Heart right ventricle (tissue), 16 donors: ENCODE measurements at regions not wholly inside any gene's neighbourhood (a gene's known extent, or its start where the extent isn't known, plus 50 kb on each side); places are given as distances from the start of the nearest gene placed in this dataset.

Source experiments
- ATAC-seq, 8 donors: fragments of 200-7000 bp; cut with Tn5 transposase; one replicate each; pipeline ENCODE4 v1.9.1; 2020; ENCODE audit warnings: mild to moderate bottlenecking in 8 of 8, moderate library complexity in 8 of 8, moderate number of reproducible peaks in 1 of 8
- DNase-seq, 2 donors: peaks; one replicate each; pipeline ENCODE4 v3.0.0-alpha.2; 2020
- H3K27ac ChIP-seq, 10 donors: fragments of 200-600 bp; sonication (generic) in 2 of 10; one replicate each; pipeline versions ENCODE4 v1.5.0 to v1.8.0; 2020 to 2022; ENCODE audit warnings: mild to moderate bottlenecking in 3 of 10
- H3K27me3 ChIP-seq, 7 donors: fragments of 200-600 bp; one replicate each; pipeline ENCODE4 v1.8.0; 2021 to 2022; ENCODE audit warnings: mild to moderate bottlenecking in 2 of 7
- H3K36me3 ChIP-seq, 9 donors: fragments of 200-600 bp; sonication (generic) in 1 of 9; one replicate each; pipeline versions ENCODE4 v1.5.0 to v1.8.0; 2020 to 2022; ENCODE audit warnings: mild to moderate bottlenecking in 2 of 9
- H3K4me1 ChIP-seq, 9 donors: fragments of 200-600 bp; sonication (generic) in 1 of 9; one replicate each; pipeline versions ENCODE4 v1.5.0 to v1.8.0; 2020 to 2022; ENCODE audit warnings: mild to moderate bottlenecking in 4 of 9
- H3K4me3 ChIP-seq, 10 donors: fragments of 200-600 bp; sonication (generic) in 2 of 10; one replicate each; pipeline versions ENCODE4 v1.5.0 to v1.8.0; 2020 to 2022; ENCODE audit warnings: mild to moderate bottlenecking in 7 of 10, moderate library complexity in 2 of 10
- H3K9me3 ChIP-seq, 11 donors: fragments of 200-600 bp in 10 of 11; sonication (generic) in 2 of 11; one replicate each; pipeline versions ENCODE4 v1.5.0 to v1.8.0; 2013 to 2022; ENCODE audit warnings: mild to moderate bottlenecking in 2 of 11, control low read depth in 1 of 11, moderate library complexity in 1 of 11
- CTCF ChIP-seq, 9 donors: fragments of 200-600 bp; sonication (generic) in 2 of 9; IDR thresholded peaks; one replicate each; pipeline versions ENCODE4 v1.5.0 to v1.8.0; 2021 to 2022; ENCODE audit warnings: antibody characterized with exemption in 9 of 9, mild to moderate bottlenecking in 5 of 9, moderate library complexity in 1 of 9
- WGBS, 2 donors: extraction: QIAGEN DNeasy Blood & Tissue Kit; methylation state at CpG; one replicate each; pipeline ENCODE4 v1.1.7; 2013; ENCODE audit warnings: inconsistent platforms in 1 of 2; 5-methylcytosine and 5-hydroxymethylcytosine counted together
- intact Hi-C, 10 donors: fragments of 100-400 bp; cut with DNase I; formaldehyde crosslinking; loops; one replicate each; pipeline versions ENCODE4 v1.11.1 to v1.14.2; 2022
- donor health status: Arrhythmogenic right ventricular cardiomyopathy.
- donor health status: ischemic (EF 13 %, LVEDD 7.1; RV severe dilation, severe dysfunction).
- donor health status: healthy with polysubstance abuse.
- donor health status: DM: no; HTN: yes; CAD: no.
- donor health status: DM: no; HTN: no; CAD: no.
- donor health status: ischemic (EF 25% LVEDD 6.9; RV normal size, moderate dysfunction).
- donor health status: ischemic (EF 25% LVEDD 5.7; RV mildly dilated, moderate dysfunction).
- donor health status: healthy.
- donor health status: DM: yes; HTN: yes; CAD: no.
- donor health status: Ischemic cardiomyopathy.
- donor health status: ischemic (EF 35%, LVEDD 5.7; RV mildly dilated, moderate dysfunction).
- donor health status: nonischemic (EF 11% LVEDD 7.7; RV severe dilation, severe dysfunction).
- donor health status: DM: yes; HTN: yes; CAD: no.
- donor health status: PGD.
- donor health status: ischemic (EF 29% LVEDD 5.4; RV normal size, mild dysfunction).
- donor health status: nonischemic (EF 23%, LVEDD 6.1; RV moderate dilation, normal function).

GRCh38 chr14:87430214-87430613, 562.8 kb downstream of the GALC start:
- no peaks in the 10 kb centered on the region for H3K4me1 ChIP-seq
- H3K9me3 ChIP-seq = peaks cover 0 to 21% (median 0%) of the 10 kb centered on the region in 11 donors
- TF ChIP-seq CTCF (IDR thresholded peaks at IDR 0.05) = no peak
- no peak overlapping the region for H3K4me3 ChIP-seq
- intact Hi-C loops = no loop called here
- WGBS, 2 donors = 19 to 32% methylated on average over 7 of the region's 7 CpGs
- H3K36me3 ChIP-seq = no peaks in the 10 kb centered on the region
- no peak for ATAC-seq
- H3K27me3 ChIP-seq = no peaks in the 10 kb centered on the region
- DNase-seq = no peak
- no peak overlapping the region for H3K27ac ChIP-seq

GRCh38 chr14:87419925-87420324, 573.1 kb downstream of the GALC start:
- no peaks in the 10 kb centered on the region for H3K4me1 ChIP-seq
- peaks cover 0 to 30% (median 0%) of the 10 kb centered on the region in 11 donors for H3K9me3 ChIP-seq
- no peak overlapping the region for H3K4me3 ChIP-seq
- intact Hi-C loops = no loop called here
- H3K27me3 ChIP-seq = no peaks in the 10 kb centered on the region
- ATAC-seq (no peak), DNase-seq (no peak)
- H3K27ac ChIP-seq = no peak overlapping the region
- no peak for TF ChIP-seq CTCF (IDR thresholded peaks at IDR 0.05)
- H3K36me3 ChIP-seq = no peaks in the 10 kb centered on the region
- WGBS, 2 donors = 94 to 100% methylated on average over 2 of the region's 2 CpGs

- ATAC-seq (no peak), DNase-seq (no peak)
- intact Hi-C loops = no loop called here
- Histone ChIP-seq H3K27me3 (no peaks in the 10 kb centered on the region), H3K4me3 (no peak overlapping the region), H3K9me3 (peaks cover 0 to 6% (median 0%) of the 10 kb centered on the region in 11 donors), H3K27ac (no peak overlapping the region), H3K4me1 (no peaks in the 10 kb centered on the region), H3K36me3 (no peaks in the 10 kb centered on the region)
- 66 to 71% methylated on average over 3 of the region's 3 CpGs for WGBS, 2 donors
- TF ChIP-seq CTCF (IDR thresholded peaks at IDR 0.05) = no peak
Measured at GRCh38 chr14:87411370-87411769, 581.6 kb downstream of the GALC start.

DNA sequence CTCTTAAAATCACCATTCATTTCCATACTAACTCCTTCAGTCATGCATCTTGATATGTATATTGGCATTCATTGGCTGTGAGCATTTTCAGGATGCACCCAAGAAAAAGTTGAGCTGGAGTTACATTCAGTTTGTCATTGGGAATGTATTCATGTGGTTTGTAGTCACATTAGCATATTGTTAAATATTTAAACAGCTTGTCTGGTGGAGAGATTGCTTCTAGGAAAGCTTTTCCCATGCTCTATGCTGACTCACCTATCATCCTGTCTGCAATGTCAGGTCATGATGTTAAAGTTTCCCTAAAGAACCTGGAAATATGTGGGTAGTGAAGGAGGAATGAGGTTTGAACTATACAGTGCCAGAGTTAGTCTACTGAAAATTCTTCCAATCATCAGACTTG, 583.6 kb downstream of the GALC start:
- no peak for ATAC-seq
- intact Hi-C loops = no loop called here
- Histone ChIP-seq H3K4me3 (no peak overlapping the region), H3K27ac (no peak overlapping the region), H3K9me3 (peaks cover 0 to 6% (median 0%) of the 10 kb centered on the region in 11 donors), H3K27me3 (no peaks in the 10 kb centered on the region), H3K4me1 (no peaks in the 10 kb centered on the region), H3K36me3 (no peaks in the 10 kb centered on the region)
- DNase-seq = no peak
- no peak for TF ChIP-seq CTCF (IDR thresholded peaks at IDR 0.05)

- ATAC-seq = peak in 2 of 8 donors; percentile 46 to 55
- no peak for TF ChIP-seq CTCF (IDR thresholded peaks at IDR 0.05)
Measured at GRCh38 chr14:87407344-87407743, 585.6 kb downstream of the GALC start.

More at GRCh38 chr14:87407344-87407743, 585.6 kb downstream of the GALC start:
- H3K4me1 ChIP-seq = no peaks in the 10 kb centered on the region
- no peak overlapping the region for H3K4me3 ChIP-seq
- H3K27me3 ChIP-seq = no peaks in the 10 kb centered on the region
- H3K9me3 ChIP-seq = no peaks in the 10 kb centered on the region
- 34 to 41% methylated on average over 2 of the region's 2 CpGs for WGBS, 2 donors
- H3K36me3 ChIP-seq = no peaks in the 10 kb centered on the region
- H3K27ac ChIP-seq = no peak overlapping the region
- intact Hi-C loops = no loop called here
- no peak for DNase-seq
